ENCODE measurements at regions not wholly inside any gene's neighbourhood (a gene's known extent, or its start where the extent isn't known, plus 50 kb on each side); places are given as distances from the start of the nearest gene placed in this dataset.

DNA sequence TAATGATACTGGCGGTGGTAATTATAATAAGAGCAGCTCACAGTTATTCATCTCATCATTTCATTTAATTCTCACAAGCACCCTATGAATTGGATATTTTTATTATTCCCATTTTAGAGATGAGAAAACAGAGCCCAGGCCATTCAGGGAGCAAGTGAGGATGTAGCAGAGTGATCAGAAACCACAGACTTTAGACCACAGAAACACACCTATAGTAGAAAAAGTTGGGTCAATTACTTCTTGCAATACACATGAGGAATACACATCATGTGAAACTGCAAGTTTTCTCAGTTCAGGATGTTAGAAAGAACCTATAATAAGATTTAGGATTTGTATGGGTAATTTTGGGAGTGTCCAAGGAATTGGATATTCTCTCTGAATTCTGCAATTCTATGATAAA lies 278.0 kb downstream of the ADRA2A start:
- TF ChIP-seq, protein P1, sequence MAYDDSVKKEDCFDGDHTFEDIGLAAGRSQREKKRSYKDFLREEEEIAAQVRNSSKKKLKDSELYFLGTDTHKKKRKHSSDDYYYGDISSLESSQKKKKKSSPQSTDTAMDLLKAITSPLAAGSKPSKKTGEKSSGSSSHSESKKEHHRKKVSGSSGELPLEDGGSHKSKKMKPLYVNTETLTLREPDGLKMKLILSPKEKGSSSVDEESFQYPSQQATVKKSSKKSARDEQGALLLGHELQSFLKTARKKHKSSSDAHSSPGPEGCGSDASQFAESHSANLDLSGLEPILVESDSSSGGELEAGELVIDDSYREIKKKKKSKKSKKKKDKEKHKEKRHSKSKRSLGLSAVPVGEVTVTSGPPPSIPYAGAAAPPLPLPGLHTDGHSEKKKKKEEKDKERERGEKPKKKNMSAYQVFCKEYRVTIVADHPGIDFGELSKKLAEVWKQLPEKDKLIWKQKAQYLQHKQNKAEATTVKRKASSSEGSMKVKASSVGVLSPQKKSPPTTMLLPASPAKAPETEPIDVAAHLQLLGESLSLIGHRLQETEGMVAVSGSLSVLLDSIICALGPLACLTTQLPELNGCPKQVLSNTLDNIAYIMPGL (CRISPR knock-in tag; IDR thresholded peaks at IDR 0.05) = no peak
- TF ChIP-seq, protein P2, sequence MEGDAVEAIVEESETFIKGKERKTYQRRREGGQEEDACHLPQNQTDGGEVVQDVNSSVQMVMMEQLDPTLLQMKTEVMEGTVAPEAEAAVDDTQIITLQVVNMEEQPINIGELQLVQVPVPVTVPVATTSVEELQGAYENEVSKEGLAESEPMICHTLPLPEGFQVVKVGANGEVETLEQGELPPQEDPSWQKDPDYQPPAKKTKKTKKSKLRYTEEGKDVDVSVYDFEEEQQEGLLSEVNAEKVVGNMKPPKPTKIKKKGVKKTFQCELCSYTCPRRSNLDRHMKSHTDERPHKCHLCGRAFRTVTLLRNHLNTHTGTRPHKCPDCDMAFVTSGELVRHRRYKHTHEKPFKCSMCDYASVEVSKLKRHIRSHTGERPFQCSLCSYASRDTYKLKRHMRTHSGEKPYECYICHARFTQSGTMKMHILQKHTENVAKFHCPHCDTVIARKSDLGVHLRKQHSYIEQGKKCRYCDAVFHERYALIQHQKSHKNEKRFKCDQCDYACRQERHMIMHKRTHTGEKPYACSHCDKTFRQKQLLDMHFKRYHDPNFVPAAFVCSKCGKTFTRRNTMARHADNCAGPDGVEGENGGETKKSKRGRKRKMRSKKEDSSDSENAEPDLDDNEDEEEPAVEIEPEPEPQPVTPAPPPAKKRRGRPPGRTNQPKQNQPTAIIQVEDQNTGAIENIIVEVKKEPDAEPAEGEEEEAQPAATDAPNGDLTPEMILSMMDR (IDR thresholded peaks at IDR 0.05) = no peak
- TF ChIP-seq, protein P3, sequence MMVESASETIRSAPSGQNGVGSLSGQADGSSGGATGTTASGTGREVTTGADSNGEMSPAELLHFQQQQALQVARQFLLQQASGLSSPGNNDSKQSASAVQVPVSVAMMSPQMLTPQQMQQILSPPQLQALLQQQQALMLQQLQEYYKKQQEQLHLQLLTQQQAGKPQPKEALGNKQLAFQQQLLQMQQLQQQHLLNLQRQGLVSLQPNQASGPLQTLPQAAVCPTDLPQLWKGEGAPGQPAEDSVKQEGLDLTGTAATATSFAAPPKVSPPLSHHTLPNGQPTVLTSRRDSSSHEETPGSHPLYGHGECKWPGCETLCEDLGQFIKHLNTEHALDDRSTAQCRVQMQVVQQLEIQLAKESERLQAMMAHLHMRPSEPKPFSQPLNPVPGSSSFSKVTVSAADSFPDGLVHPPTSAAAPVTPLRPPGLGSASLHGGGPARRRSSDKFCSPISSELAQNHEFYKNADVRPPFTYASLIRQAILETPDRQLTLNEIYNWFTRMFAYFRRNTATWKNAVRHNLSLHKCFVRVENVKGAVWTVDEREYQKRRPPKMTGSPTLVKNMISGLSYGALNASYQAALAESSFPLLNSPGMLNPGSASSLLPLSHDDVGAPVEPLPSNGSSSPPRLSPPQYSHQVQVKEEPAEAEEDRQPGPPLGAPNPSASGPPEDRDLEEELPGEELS (CRISPR knock-in tag; IDR thresholded peaks at IDR 0.05) = no peak
- TF ChIP-seq, protein P4, sequence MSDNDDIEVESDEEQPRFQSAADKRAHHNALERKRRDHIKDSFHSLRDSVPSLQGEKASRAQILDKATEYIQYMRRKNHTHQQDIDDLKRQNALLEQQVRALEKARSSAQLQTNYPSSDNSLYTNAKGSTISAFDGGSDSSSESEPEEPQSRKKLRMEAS (CRISPR knock-in tag; IDR thresholded peaks at IDR 0.05) = no peak
- no peak for TF ChIP-seq ELF4 (CRISPR knock-in tag; IDR thresholded peaks at IDR 0.05; ENCODE audit: low read depth)

Measured in WTC11 (cell line).